Suprapubic skin (tissue), 4 donors: ENCODE measurements at regions not wholly inside any gene's neighbourhood (a gene's known extent, or its start where the extent isn't known, plus 50 kb on each side); places are given as distances from the start of the nearest gene placed in this dataset.

Experiments
- EP300 ChIP-seq: sonication (generic); formaldehyde crosslinking; IDR thresholded peaks from one replicate; pipeline ENCODE4 v1.6.1; 2017; ENCODE audit warnings: antibody characterized with exemption
- POLR2A ChIP-seq, 2 donors: fragments of 450-650 bp; IDR thresholded peaks; one replicate each; pipeline ENCODE4 v1.6.1; 2017; ENCODE audit warnings: antibody characterized with exemption in 2 of 2, mild to moderate bottlenecking in 2 of 2, moderate library complexity in 2 of 2
- POLR2AphosphoS5 ChIP-seq, 3 donors: sonication (generic); formaldehyde crosslinking; IDR thresholded peaks; one replicate each; pipeline ENCODE4 v1.6.1; 2017; ENCODE audit warnings: antibody characterized with exemption in 3 of 3
- TF ChIP-seq, protein P1 (sequence below), 2 donors: fragments of 200-600 bp in 1 of 2; fragments of 450-650 bp in 1 of 2; sonication (generic) in 1 of 2; IDR thresholded peaks; one replicate each; pipeline ENCODE4 v1.5.1; 2016 to 2019; ENCODE audit warnings: antibody characterized with exemption in 2 of 2, mild to moderate bottlenecking in 1 of 2, moderate library complexity in 1 of 2

DNA sequence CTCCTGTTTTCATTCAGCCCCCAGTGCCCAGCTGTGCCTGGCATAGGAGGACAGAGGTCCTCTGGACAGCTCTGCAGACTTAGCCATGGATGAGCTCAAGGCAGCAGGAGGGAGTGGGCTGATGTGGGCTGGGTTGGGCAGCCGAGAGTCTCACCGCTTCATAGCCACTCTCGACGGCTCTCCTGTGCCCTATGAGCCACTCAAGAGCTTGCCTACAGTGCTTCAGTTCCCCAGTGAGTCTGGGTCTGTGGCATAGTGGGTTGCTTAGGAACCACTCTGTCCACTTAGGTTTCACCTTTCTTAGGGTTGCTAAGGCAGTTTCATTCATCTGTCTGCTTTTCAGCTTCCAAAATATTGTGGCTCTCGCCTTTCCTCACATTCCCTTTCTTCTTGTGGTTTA, 296.8 kb downstream of the ICE1 start:
- TF ChIP-seq EP300 = no peak
- no peak for TF ChIP-seq POLR2A (IDR thresholded peaks at IDR 0.05)
- TF ChIP-seq, protein P1, sequence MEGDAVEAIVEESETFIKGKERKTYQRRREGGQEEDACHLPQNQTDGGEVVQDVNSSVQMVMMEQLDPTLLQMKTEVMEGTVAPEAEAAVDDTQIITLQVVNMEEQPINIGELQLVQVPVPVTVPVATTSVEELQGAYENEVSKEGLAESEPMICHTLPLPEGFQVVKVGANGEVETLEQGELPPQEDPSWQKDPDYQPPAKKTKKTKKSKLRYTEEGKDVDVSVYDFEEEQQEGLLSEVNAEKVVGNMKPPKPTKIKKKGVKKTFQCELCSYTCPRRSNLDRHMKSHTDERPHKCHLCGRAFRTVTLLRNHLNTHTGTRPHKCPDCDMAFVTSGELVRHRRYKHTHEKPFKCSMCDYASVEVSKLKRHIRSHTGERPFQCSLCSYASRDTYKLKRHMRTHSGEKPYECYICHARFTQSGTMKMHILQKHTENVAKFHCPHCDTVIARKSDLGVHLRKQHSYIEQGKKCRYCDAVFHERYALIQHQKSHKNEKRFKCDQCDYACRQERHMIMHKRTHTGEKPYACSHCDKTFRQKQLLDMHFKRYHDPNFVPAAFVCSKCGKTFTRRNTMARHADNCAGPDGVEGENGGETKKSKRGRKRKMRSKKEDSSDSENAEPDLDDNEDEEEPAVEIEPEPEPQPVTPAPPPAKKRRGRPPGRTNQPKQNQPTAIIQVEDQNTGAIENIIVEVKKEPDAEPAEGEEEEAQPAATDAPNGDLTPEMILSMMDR (IDR thresholded peaks at IDR 0.05) = no peak
- TF ChIP-seq POLR2AphosphoS5 (IDR thresholded peaks at IDR 0.05) = no peak
